HCT116 (cell line): ENCODE measurements at regions not wholly inside any gene's neighbourhood (a gene's known extent, or its start where the extent isn't known, plus 50 kb on each side); places are given as distances from the start of the nearest gene placed in this dataset.

Experiments
- ATAC-seq: fragments of 200-7000 bp; cut with Tn5 transposase; 2 replicates; pipeline ENCODE4 v1.9.1; 2020; ENCODE audit warnings: mild to moderate bottlenecking, moderate library complexity
- BruUV-seq: library from RNA; stranded (reverse); fragments of 400-500 nt; replicated peaks from 2 replicates; lab custom pipeline; 2021; lab: Mats Ljungman, UMichigan
- CTCF ChIA-PET: fragments of 300-600 bp; sonication (Branson Sonifier 250); formaldehyde crosslinking; loops from one replicate; lab custom pipeline; 2021; ENCODE audit warnings: antibody characterized with exemption; lab: Charles Lee
- POLR2A ChIA-PET: fragments of 300-600, 350-600 bp; sonication (Branson Sonifier 250); formaldehyde crosslinking; loops from one replicate; lab custom pipeline; 2021; ENCODE audit warnings: antibody characterized with exemption; lab: Charles Lee
- RAD21 ChIA-PET, 2 experiments: fragments of 300-600 bp; sonication (Branson Sonifier 250); formaldehyde crosslinking; loops; one replicate each; lab custom pipeline; 2023; ENCODE audit warnings: low total read pairs in 2 of 2; ENCODE audit not compliant: uncharacterized antibody in 2 of 2, unreplicated experiment in 2 of 2, low non-redundant PET in 1 of 2; lab: Charles Lee
- DNase-seq: peaks from one replicate; pipeline ENCODE4 v3.0.0-alpha.2; 2010; ENCODE audit warnings: low read depth, low spot score
- H2AFZ ChIP-seq: fragments of 200-600 bp; shearing (Covaris generic), sonication (generic); 2 replicates; pipeline ENCODE4 v1.6.1; 2017; ENCODE audit warnings: low read depth, mixed run types, mixed read lengths, antibody characterized with exemption, low read length; ENCODE audit not compliant: poor library complexity, severe bottlenecking
- H3K27ac ChIP-seq: 2 replicates; pipeline ENCODE4 v1.5.1; 2012; ENCODE audit warnings: low read depth, low read length
- H3K27me3 ChIP-seq: fragments of 200-600 bp; sonication (generic); 2 replicates; pipeline ENCODE4 v1.6.1; 2016; ENCODE audit warnings: mixed run types, low read length, mixed read lengths; ENCODE audit not compliant: insufficient read depth
- H3K36me3 ChIP-seq, 2 experiments: fragments of 200-500 bp in 1 of 2; fragments of 200-600 bp in 1 of 2; sonication (Bioruptor generic) in 1 of 2; sonication (generic) in 1 of 2; 2 replicates each; pipeline versions ENCODE4 v1.5.1 to v1.6.1; 2014 to 2016; ENCODE audit warnings: low read length in 2 of 2, inconsistent platforms in 1 of 2, mixed read lengths in 1 of 2, mixed run types in 1 of 2; ENCODE audit not compliant: insufficient read depth in 2 of 2, control insufficient read depth in 1 of 2
- H3K4me1 ChIP-seq, 2 experiments: fragments of 200-600 bp in 1 of 2; sonication (generic) in 1 of 2; 2 replicates each; pipeline versions ENCODE4 v1.5.1 to v1.6.1; 2012 to 2017; ENCODE audit warnings: low read length in 2 of 2, inconsistent platforms in 1 of 2, mild to moderate bottlenecking in 1 of 2, mixed read lengths in 1 of 2, mixed run types in 1 of 2, moderate library complexity in 1 of 2; ENCODE audit not compliant: insufficient read depth in 2 of 2, control insufficient read depth in 1 of 2
- H3K4me2 ChIP-seq: fragments of 200-600 bp; sonication (generic); 2 replicates; pipeline ENCODE4 v1.6.1; 2017; ENCODE audit warnings: mixed run types, low read length, mixed read lengths
- H3K4me3 ChIP-seq, 2 experiments: fragments of 200-600 bp in 1 of 2; sonication (generic) in 1 of 2; replicated peaks in 1 of 2; 2 replicates each; pipeline ENCODE4 v1.5.1; 2011 to 2016; ENCODE audit warnings: low read length in 2 of 2, control low read depth in 1 of 2, low read depth in 1 of 2, mild to moderate bottlenecking in 1 of 2, mixed read lengths in 1 of 2, mixed run types in 1 of 2
- H3K79me2 ChIP-seq: fragments of 200-600 bp; sonication (generic); 2 replicates; pipeline ENCODE4 v1.6.1; 2017; ENCODE audit warnings: mild to moderate bottlenecking, mixed run types, low read length, moderate library complexity, mixed read lengths; ENCODE audit not compliant: insufficient read depth
- H3K9ac ChIP-seq: fragments of 200-600 bp; sonication (generic); 2 replicates; pipeline ENCODE4 v1.6.1; 2016; ENCODE audit warnings: low read length, mixed read lengths
- H3K9me2 ChIP-seq: fragments of 200-600 bp; sonication (generic), shearing (Covaris generic); 2 replicates; pipeline ENCODE4 v1.6.1; 2017; ENCODE audit warnings: mixed run types, mild to moderate bottlenecking, moderate library complexity; ENCODE audit not compliant: insufficient read depth
- H3K9me3 ChIP-seq, 2 experiments: fragments of 200-500 bp in 1 of 2; fragments of 200-600 bp in 1 of 2; sonication (Bioruptor generic) in 1 of 2; sonication (generic) in 1 of 2; 2 replicates each; pipeline ENCODE4 v1.6.1; 2014 to 2017; ENCODE audit warnings: low read length in 2 of 2, mixed read lengths in 2 of 2, inconsistent platforms in 1 of 2, low read depth in 1 of 2, mild to moderate bottlenecking in 1 of 2, mixed run types in 1 of 2, moderate library complexity in 1 of 2; ENCODE audit not compliant: control insufficient read depth in 1 of 2, insufficient read depth in 1 of 2
- H4K20me1 ChIP-seq: fragments of 200-600 bp; sonication (generic), shearing (Covaris generic); 2 replicates; pipeline ENCODE4 v1.6.1; 2017; ENCODE audit warnings: mixed run types, mild to moderate bottlenecking, moderate library complexity; ENCODE audit not compliant: insufficient read depth
- CEBPB ChIP-seq: IDR thresholded peaks from 2 replicates; pipeline ENCODE4 v1.6.1; 2012; ENCODE audit warnings: low read depth
- ELF1 ChIP-seq: IDR thresholded peaks from 2 replicates; pipeline ENCODE4 v1.6.1; 2012; ENCODE audit warnings: low read depth, borderline replicate concordance
- FOSL1 ChIP-seq: IDR thresholded peaks from 2 replicates; pipeline ENCODE4 v1.6.1; 2012; ENCODE audit warnings: low read depth
- JUND ChIP-seq: IDR thresholded peaks from 2 replicates; pipeline ENCODE4 v1.6.1; 2012
- POLR2A ChIP-seq: IDR thresholded peaks from 2 replicates; pipeline ENCODE4 v1.7.0; 2011; ENCODE audit warnings: borderline replicate concordance; ENCODE audit not compliant: insufficient read depth, insufficient read length; ENCODE audit errors: extremely low read depth
- RAD21 ChIP-seq: IDR thresholded peaks from 2 replicates; pipeline ENCODE4 v1.6.1; 2012; ENCODE audit warnings: low read depth, mild to moderate bottlenecking
- SIN3A ChIP-seq: IDR thresholded peaks from 2 replicates; pipeline ENCODE4 v1.6.1; 2012; ENCODE audit warnings: low read depth
- SRF ChIP-seq: IDR thresholded peaks from 2 replicates; pipeline ENCODE4 v1.6.1; 2012; ENCODE audit warnings: low read depth
- YY1 ChIP-seq: IDR thresholded peaks from 2 replicates; pipeline ENCODE4 v1.6.1; 2011; ENCODE audit warnings: low read length, low read depth, moderate library complexity, mild to moderate bottlenecking; ENCODE audit not compliant: insufficient replicate concordance; ENCODE audit errors: extremely low read depth
- ZFX ChIP-seq: fragments of 450-650 bp; IDR thresholded peaks from 2 replicates; pipeline ENCODE4 v1.6.1; 2017
- intact Hi-C: fragments of 100-400 bp; cut with micrococcal nuclease; formaldehyde crosslinking; loops from 2 replicates; pipeline ENCODE4 v1.10.0; 2022
- TF ChIP-seq, protein P1 (sequence below): IDR thresholded peaks from 2 replicates; pipeline ENCODE4 v1.6.1; 2012
- TF ChIP-seq, protein P2 (sequence below): IDR thresholded peaks from 2 replicates; pipeline ENCODE4 v1.6.1; 2012; ENCODE audit warnings: low read depth
- TF ChIP-seq, protein P3 (sequence below), 3 experiments: fragments of 200-600 bp in 1 of 3; sonication (generic) in 1 of 3; IDR thresholded peaks in 2 of 3; conservative IDR thresholded peaks in 1 of 3; 2 replicates each; pipeline ENCODE4 v1.5.1; 2012 to 2017; ENCODE audit warnings: low read depth in 2 of 3, low read length in 2 of 3, antibody characterized with exemption in 1 of 3, borderline replicate concordance in 1 of 3, control low read depth in 1 of 3, mild to moderate bottlenecking in 1 of 3, mixed read lengths in 1 of 3, mixed run types in 1 of 3, moderate library complexity in 1 of 3; ENCODE audit not compliant: insufficient read depth in 1 of 3

DNA sequence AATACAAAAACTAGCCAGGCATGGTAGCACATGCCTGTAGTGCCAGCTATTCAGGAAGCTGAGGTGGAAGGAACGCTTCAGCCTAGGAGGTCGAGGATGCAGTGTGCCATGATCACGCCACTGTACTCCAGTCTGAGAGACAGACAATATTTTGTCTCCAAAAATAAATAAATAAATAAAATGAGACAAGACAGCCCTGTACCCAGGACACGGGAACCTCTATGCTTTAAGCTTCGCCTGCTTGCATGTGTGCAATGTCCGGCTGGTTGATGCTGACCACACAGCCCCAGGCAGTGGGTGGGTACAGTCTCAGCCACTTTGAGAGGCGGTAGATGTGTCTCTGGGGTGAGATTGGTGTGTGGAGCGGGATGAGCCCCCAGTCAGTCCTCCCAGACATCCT is 52.0 kb upstream of the MPEG1 start:
- Histone ChIP-seq H4K20me1 (no peaks in the 10 kb centered on the region), H3K4me2 (no peak overlapping the region), H3K4me1 (peaks cover 7 to 8% of the 10 kb centered on the region in 2 experiments), H3K27ac (no peak overlapping the region), H3K27me3 (no peaks in the 10 kb centered on the region), H3K9me2 (no peaks in the 10 kb centered on the region), H3K4me3 (no peak overlapping the region), H3K9me3 (no peaks in the 10 kb centered on the region), H3K79me2 (no peaks in the 10 kb centered on the region), H3K36me3 (no peaks in the 10 kb centered on the region), H3K9ac (no peak overlapping the region), H2AFZ (no peak overlapping the region)
- TF ChIP-seq POLR2A: no peak
- TF ChIP-seq ELF1: no peak
- TF ChIP-seq, protein P1, sequence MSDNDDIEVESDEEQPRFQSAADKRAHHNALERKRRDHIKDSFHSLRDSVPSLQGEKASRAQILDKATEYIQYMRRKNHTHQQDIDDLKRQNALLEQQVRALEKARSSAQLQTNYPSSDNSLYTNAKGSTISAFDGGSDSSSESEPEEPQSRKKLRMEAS: no peak
- no peak for TF ChIP-seq SRF
- TF ChIP-seq CEBPB: no peak
- no peak for TF ChIP-seq JUND
- no peak for TF ChIP-seq YY1
- no peak for TF ChIP-seq FOSL1
- TF ChIP-seq ZFX: no peak
- no peak for TF ChIP-seq SIN3A
- ATAC-seq (no peak), DNase-seq (no peak)
- no TSS peak for BruUV-seq
- CTCF ChIA-PET: no interaction called here
- intact Hi-C loops: no loop called here
- POLR2A ChIA-PET: no interaction called here
- RAD21 ChIA-PET: no interaction called here

DNA sequence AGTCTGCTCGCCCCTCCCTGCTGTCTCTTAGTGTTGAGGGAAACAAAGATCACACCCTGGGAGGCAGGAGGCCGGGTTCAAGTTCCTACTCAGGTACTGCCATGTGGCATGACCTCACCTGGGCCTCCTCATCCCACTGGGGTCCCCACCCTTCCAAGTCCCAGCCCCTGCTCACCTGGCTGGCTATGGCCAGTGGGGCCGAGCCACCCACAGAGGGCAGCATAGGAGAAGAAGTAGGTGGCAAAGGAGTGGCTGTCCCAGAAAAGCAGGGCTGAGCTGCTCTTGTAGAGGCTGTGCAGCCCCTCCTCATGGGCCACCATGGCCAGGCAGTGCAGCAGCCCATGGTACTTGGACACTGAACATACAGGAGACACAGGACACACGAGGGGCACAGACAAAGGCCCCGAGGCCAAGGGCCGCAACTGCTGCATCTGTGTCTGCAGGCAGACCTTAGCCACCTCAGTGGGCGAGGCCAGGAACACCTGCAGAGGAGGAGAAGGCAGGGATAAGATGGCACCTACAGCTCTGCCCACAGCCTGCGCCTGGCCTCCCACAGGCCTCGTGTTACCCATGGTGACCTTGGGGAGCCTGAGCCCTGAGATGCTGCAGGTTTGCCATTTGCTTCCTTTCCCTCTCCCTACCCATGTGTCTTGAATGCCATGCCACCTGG is 50.6 kb upstream of the MPEG1 start:
- Histone ChIP-seq H3K79me2 (no peaks in the 10 kb centered on the region), H3K27ac (no peak overlapping the region), H3K4me1 (peaks cover 7 to 8% of the 10 kb centered on the region in 2 experiments), H3K27me3 (no peaks in the 10 kb centered on the region), H4K20me1 (no peaks in the 10 kb centered on the region), H3K9me3 (no peaks in the 10 kb centered on the region), H3K36me3 (no peaks in the 10 kb centered on the region), H3K9me2 (no peaks in the 10 kb centered on the region), H3K4me2 (no peak overlapping the region), H3K4me3 (no peak overlapping the region), H2AFZ (no peak overlapping the region), H3K9ac (no peak overlapping the region)
- TF ChIP-seq RAD21 (peak; percentile 72), FOSL1 (no peak)
- TF ChIP-seq, protein P2, sequence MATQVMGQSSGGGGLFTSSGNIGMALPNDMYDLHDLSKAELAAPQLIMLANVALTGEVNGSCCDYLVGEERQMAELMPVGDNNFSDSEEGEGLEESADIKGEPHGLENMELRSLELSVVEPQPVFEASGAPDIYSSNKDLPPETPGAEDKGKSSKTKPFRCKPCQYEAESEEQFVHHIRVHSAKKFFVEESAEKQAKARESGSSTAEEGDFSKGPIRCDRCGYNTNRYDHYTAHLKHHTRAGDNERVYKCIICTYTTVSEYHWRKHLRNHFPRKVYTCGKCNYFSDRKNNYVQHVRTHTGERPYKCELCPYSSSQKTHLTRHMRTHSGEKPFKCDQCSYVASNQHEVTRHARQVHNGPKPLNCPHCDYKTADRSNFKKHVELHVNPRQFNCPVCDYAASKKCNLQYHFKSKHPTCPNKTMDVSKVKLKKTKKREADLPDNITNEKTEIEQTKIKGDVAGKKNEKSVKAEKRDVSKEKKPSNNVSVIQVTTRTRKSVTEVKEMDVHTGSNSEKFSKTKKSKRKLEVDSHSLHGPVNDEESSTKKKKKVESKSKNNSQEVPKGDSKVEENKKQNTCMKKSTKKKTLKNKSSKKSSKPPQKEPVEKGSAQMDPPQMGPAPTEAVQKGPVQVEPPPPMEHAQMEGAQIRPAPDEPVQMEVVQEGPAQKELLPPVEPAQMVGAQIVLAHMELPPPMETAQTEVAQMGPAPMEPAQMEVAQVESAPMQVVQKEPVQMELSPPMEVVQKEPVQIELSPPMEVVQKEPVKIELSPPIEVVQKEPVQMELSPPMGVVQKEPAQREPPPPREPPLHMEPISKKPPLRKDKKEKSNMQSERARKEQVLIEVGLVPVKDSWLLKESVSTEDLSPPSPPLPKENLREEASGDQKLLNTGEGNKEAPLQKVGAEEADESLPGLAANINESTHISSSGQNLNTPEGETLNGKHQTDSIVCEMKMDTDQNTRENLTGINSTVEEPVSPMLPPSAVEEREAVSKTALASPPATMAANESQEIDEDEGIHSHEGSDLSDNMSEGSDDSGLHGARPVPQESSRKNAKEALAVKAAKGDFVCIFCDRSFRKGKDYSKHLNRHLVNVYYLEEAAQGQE: no peak
- TF ChIP-seq, protein P1: no peak
- TF ChIP-seq, protein P3, sequence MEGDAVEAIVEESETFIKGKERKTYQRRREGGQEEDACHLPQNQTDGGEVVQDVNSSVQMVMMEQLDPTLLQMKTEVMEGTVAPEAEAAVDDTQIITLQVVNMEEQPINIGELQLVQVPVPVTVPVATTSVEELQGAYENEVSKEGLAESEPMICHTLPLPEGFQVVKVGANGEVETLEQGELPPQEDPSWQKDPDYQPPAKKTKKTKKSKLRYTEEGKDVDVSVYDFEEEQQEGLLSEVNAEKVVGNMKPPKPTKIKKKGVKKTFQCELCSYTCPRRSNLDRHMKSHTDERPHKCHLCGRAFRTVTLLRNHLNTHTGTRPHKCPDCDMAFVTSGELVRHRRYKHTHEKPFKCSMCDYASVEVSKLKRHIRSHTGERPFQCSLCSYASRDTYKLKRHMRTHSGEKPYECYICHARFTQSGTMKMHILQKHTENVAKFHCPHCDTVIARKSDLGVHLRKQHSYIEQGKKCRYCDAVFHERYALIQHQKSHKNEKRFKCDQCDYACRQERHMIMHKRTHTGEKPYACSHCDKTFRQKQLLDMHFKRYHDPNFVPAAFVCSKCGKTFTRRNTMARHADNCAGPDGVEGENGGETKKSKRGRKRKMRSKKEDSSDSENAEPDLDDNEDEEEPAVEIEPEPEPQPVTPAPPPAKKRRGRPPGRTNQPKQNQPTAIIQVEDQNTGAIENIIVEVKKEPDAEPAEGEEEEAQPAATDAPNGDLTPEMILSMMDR (IDR thresholded peaks at IDR 0.05 in 2 of 3, conservative IDR thresholded peaks at IDR 0.05 in 1 of 3; ENCODE audit: borderline replicate concordance in 1 of 3, insufficient read depth in 1 of 3, low read depth in 2 of 3, low read length in 2 of 3): peak; percentile 32 to 57 (median 52); a peak in 5 of 6 replicates
- RAD21 ChIA-PET: no interaction called here
- CTCF ChIA-PET: interaction anchor here (0.6 to 3.1 kb wide), 2 partner anchors 17 to 417 kb away, joined by 3 to 7 read pairs; no protein-coding TSS in a partner anchor
- ATAC-seq: peak; percentile 84
- intact Hi-C loops: loop anchor here (1.0 kb wide), 2 partner anchors 21 to 168 kb away; no protein-coding TSS in a partner anchor
- POLR2A ChIA-PET: no interaction called here
- no TSS peak for BruUV-seq
- peak; percentile 7 for DNase-seq
